Epithelial cell of esophagus (primary cell): ENCODE measurements at regions not wholly inside any gene's neighbourhood (a gene's known extent, or its start where the extent isn't known, plus 50 kb on each side); places are given as distances from the start of the nearest gene placed in this dataset.

ENCODE experiments used
- DNase-seq: peaks from one replicate; pipeline ENCODE4 v3.0.0; 2010; ENCODE audit warnings: low read depth
- H3K4me3 ChIP-seq: 2 replicates; pipeline ENCODE4 v1.5.1; 2011; ENCODE audit warnings: mild to moderate bottlenecking, low read length, control low read depth
- CTCF ChIP-seq: IDR thresholded peaks from 2 replicates; pipeline ENCODE4 v1.5.1; 2011; ENCODE audit warnings: low read depth, mild to moderate bottlenecking, low read length, control low read depth, inconsistent platforms; ENCODE audit not compliant: insufficient read depth; ENCODE audit errors: missing control alignments

DNA sequence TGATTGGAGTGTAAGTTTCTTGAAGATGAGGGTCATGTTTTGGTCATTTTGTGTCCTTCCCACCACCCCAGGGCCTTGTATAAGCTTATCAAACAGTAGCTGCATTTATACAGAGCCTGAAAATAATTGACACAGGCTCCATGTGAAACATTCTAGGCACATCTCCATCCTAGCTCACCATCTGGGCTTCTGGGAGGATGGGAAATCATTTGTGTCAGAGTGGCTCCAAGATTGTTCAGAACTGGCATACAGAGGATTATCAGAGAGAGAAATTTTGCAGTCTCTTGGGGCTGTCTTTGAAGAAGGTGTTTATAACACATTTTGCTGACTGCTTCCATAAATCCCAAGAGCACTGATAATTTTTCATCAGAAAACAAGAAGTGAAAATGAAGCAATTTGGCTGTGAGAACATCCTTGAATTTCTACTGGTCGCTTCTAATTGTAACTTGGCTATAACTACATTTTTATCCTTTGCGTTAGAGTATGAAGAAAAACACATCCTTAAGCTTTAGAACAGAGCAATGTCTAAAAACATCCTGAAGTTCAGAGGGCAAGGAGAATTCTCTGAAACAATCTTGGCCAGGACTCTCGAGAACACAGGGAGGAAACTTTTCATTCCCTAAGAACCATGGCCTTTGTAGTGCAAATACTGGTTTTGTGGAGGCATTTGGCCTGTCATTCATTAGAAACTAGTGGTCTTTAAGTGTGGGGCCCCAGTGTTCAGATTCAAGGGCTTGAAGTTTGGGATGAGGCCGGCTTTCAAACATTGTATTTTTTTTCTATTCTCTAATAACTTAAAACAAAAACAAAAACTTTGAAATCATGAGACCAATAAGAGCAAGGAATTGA is 151.1 kb downstream of the DACT1 start:
- no peak for TF ChIP-seq CTCF
- DNase-seq = no peak
- H3K4me3 ChIP-seq = no peak overlapping the region

GRCh38 chr14:58789736-58790135 is 152.0 kb downstream of the DACT1 start:
- no peak for DNase-seq
- no peak for TF ChIP-seq CTCF

DNA sequence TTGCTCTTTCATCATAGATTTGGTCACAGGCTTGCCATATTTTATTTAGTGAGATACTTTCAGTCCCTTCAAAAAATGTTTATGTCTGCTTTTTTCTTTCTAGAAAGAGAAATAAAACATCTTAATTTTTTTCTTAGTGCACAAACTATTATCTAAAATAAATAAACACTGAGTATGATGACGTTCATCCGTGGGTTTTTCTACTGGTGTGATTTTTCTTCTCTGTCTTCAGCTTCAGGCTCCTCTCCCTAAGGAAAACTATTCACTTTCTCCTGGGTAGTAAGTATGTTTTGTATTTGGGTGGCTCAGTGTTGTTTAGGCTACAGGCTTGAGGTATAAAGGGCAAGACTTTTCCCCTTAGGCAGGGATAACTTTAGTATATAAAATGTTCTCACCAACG is 154.7 kb downstream of the DACT1 start:
- no peak for DNase-seq
- no peak overlapping the region for H3K4me3 ChIP-seq
- TF ChIP-seq CTCF = no peak

More at GRCh38 chr14:58789736-58790135, 152.0 kb downstream of the DACT1 start:
- no peak overlapping the region for H3K4me3 ChIP-seq

DNA sequence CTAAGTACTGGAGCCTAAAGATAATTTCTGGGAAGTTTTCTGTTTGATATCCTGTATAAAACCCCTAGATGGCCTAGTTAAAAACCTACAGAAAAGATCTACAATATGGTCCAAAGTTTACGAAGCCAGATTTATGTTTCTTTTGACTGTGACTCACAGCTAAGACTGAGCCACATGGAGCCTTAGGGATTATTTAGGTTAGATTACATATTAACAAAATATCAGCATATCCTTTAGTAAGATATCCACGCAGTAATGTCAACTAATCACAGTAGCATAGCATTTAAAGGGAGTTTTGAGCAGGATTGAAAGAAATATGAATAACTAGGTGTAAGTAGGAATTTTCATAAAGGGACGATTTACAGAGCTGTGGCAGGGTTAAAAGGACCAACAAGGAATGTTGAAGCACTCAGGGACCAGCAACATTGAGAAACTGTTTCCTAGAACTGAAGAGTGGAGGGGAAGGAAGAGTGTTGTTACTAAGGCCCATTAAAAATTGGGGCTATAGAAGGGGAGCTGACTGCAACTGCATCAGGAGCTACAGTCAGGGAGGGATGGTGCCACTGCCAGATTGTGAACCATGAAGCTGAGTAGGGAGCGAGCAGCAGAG is 155.5 kb downstream of the DACT1 start:
- TF ChIP-seq CTCF = no peak

GRCh38 chr14:58794993-58795762 is 157.4 kb downstream of the DACT1 start:
- no peak for TF ChIP-seq CTCF
- H3K4me3 ChIP-seq = no peak overlapping the region
- DNase-seq = no peak

More for the DNA sequence above, 155.5 kb downstream of the DACT1 start:
- H3K4me3 ChIP-seq = no peak overlapping the region
- DNase-seq = no peak

DNA sequence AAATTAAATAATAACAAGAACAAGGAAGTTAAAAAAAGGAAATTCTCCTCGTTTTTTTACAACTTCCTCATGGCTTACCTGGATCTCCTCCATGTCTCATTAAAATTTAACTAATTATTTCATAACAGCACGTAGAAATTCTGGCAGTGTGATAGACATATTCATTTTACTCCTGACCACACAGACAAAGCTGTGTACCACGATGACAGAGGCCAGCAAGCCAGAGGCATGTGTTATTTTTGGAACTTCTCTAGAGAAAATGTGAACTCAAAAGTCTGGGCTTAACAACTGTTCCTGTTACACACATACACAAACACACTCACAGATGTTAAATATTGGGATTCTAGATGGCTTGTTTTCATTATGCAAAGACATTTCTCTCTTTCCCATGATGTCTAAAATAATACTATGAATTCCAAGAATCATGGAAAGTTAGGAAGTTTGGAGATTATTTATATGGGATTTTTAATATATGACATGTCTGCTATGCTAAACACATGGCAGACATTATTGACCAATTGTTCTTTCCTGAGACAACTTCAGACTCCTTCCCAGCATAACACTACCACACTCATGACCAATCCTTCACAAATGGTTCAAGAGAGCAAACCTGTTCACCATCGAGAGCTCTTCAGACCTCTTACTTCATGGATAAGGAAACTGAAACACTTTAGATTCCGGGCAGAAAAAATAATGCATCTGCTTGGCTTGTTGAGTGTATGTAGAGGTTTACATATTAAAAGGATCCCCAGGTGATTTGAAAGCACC is 158.7 kb downstream of the DACT1 start:
- no peak for DNase-seq
- H3K4me3 ChIP-seq = no peak overlapping the region
- TF ChIP-seq CTCF = no peak
